Neural cell (in vitro differentiated cells): ENCODE measurements at regions not wholly inside any gene's neighbourhood (a gene's known extent, or its start where the extent isn't known, plus 50 kb on each side); places are given as distances from the start of the nearest gene placed in this dataset.

ENCODE experiments used
- H2AFZ ChIP-seq: fragments of 200-600, 300-800 bp; sonication (generic), shearing (Covaris generic); 2 replicates; pipeline ENCODE4 v1.6.0; 2014; ENCODE audit warnings: low read depth, mild to moderate bottlenecking, antibody characterized with exemption, low read length, moderate library complexity
- H3F3A ChIP-seq: fragments of 200-600 bp; shearing (Covaris generic); 2 replicates; pipeline ENCODE4 v1.6.1; 2016; ENCODE audit warnings: mild to moderate bottlenecking, moderate library complexity, mixed read lengths, antibody characterized with exemption, low read length; ENCODE audit not compliant: insufficient read depth, poor library complexity, severe bottlenecking
- H3K27ac ChIP-seq: fragments of 200-600, 300-800 bp; sonication (generic), shearing (Covaris generic); 2 replicates; pipeline ENCODE4 v1.5.1; 2014; ENCODE audit warnings: mild to moderate bottlenecking, low read length, moderate library complexity
- H3K27me3 ChIP-seq: fragments of 300-800, 200-600 bp; sonication (generic), shearing (Covaris generic); 2 replicates; pipeline ENCODE4 v1.6.0; 2014; ENCODE audit warnings: mild to moderate bottlenecking, low read depth, low read length, moderate library complexity; ENCODE audit not compliant: insufficient read depth
- H3K36me3 ChIP-seq: fragments of 300-800, 200-600 bp; sonication (generic), shearing (Covaris generic); 2 replicates; pipeline ENCODE4 v1.5.1; 2014; ENCODE audit warnings: mild to moderate bottlenecking, antibody characterized with exemption, low read length, moderate library complexity; ENCODE audit not compliant: insufficient read depth
- H3K4me2 ChIP-seq: fragments of 300-800, 200-600 bp; sonication (generic), shearing (Covaris generic); 2 replicates; pipeline ENCODE4 v1.6.0; 2014; ENCODE audit warnings: mild to moderate bottlenecking, low read length
- H3K4me3 ChIP-seq: fragments of 300-800, 200-600 bp; sonication (generic), shearing (Covaris generic); 2 replicates; pipeline ENCODE4 v1.5.1; 2014; ENCODE audit warnings: mild to moderate bottlenecking, low read length, moderate library complexity
- H3K79me2 ChIP-seq: fragments of 200-600 bp; shearing (Covaris generic); replicated peaks from 2 replicates; pipeline ENCODE4 v1.6.0; 2014; ENCODE audit warnings: mild to moderate bottlenecking, low read length, moderate library complexity; ENCODE audit not compliant: insufficient read depth
- H3K9ac ChIP-seq: fragments of 300-800, 200-600 bp; sonication (generic), shearing (Covaris generic); 2 replicates; pipeline ENCODE4 v1.6.1; 2016; ENCODE audit warnings: mild to moderate bottlenecking, low read length, mixed read lengths
- H3K9me2 ChIP-seq: fragments of 200-600 bp; shearing (Covaris generic); 2 replicates; pipeline ENCODE4 v1.6.1; 2016; ENCODE audit warnings: mild to moderate bottlenecking, low read length, mixed read lengths; ENCODE audit not compliant: insufficient read depth
- H3K9me3 ChIP-seq: fragments of 200-600, 300-800 bp; sonication (generic), shearing (Covaris generic); 2 replicates; pipeline ENCODE4 v1.6.1; 2016; ENCODE audit warnings: mild to moderate bottlenecking, mixed run types, low read length, moderate library complexity, mixed read lengths
- H4K20me1 ChIP-seq: fragments of 200-600 bp; shearing (Covaris generic); 2 replicates; pipeline ENCODE4 v1.6.1; 2016; ENCODE audit warnings: mild to moderate bottlenecking, mixed run types; ENCODE audit not compliant: insufficient read depth
- CTCF ChIP-seq: fragments of 450-650 bp; IDR thresholded peaks from 2 replicates; pipeline ENCODE4 v1.5.1; 2014; ENCODE audit warnings: antibody characterized with exemption, mild to moderate bottlenecking, moderate library complexity; ENCODE audit not compliant: poor library complexity, severe bottlenecking
- EP300 ChIP-seq: fragments of 450-650 bp; conservative IDR thresholded peaks from 2 replicates; pipeline ENCODE4 v1.6.1; 2014; ENCODE audit warnings: antibody characterized with exemption, mild to moderate bottlenecking, moderate library complexity; ENCODE audit not compliant: poor library complexity, severe bottlenecking
- EZH2 ChIP-seq: fragments of 200-600, 300-800 bp; shearing (Covaris generic), sonication (generic); IDR thresholded peaks from 2 replicates; pipeline ENCODE4 v1.6.1; 2014; ENCODE audit warnings: antibody characterized with exemption, low read length, borderline replicate concordance, mild to moderate bottlenecking; ENCODE audit not compliant: insufficient read depth, poor library complexity, severe bottlenecking
- MXI1 ChIP-seq: fragments of 450-650 bp; conservative IDR thresholded peaks from 2 replicates; pipeline ENCODE4 v1.6.1; 2014; ENCODE audit warnings: antibody characterized with exemption, mild to moderate bottlenecking; ENCODE audit not compliant: poor library complexity, severe bottlenecking
- POLR2AphosphoS5 ChIP-seq: IDR thresholded peaks from 2 replicates; pipeline ENCODE4 v1.6.1; 2012
- RAD21 ChIP-seq: fragments of 450-650 bp; conservative IDR thresholded peaks from 2 replicates; pipeline ENCODE4 v1.6.1; 2014; ENCODE audit warnings: antibody characterized with exemption, mild to moderate bottlenecking, moderate library complexity
- REST ChIP-seq: IDR thresholded peaks from 2 replicates; pipeline ENCODE4 v1.6.1; 2012; ENCODE audit warnings: borderline replicate concordance
- SMC3 ChIP-seq: fragments of 450-650 bp; conservative IDR thresholded peaks from 2 replicates; pipeline ENCODE4 v1.6.1; 2014; ENCODE audit warnings: antibody characterized with exemption, mild to moderate bottlenecking, moderate library complexity; ENCODE audit not compliant: poor library complexity
- TAF1 ChIP-seq: IDR thresholded peaks from 2 replicates; pipeline ENCODE4 v1.6.1; 2012; ENCODE audit warnings: low read depth

GRCh38 chr3:153334558-153334957 is 172.5 kb downstream of the RAP2B start:
- H3K27ac ChIP-seq: no peak overlapping the region
- no peaks in the 10 kb centered on the region for H3K36me3 ChIP-seq
- no peaks in the 10 kb centered on the region for H4K20me1 ChIP-seq
- TF ChIP-seq TAF1 (no peak), EZH2 (no peak), CTCF (no peak), RAD21 (no peak), EP300 (no peak), SMC3 (no peak), REST (no peak), POLR2AphosphoS5 (no peak), MXI1 (no peak)
- no peaks in the 10 kb centered on the region for H3K79me2 ChIP-seq
- H3K9me2 ChIP-seq: no peaks in the 10 kb centered on the region
- H3K9ac ChIP-seq: no peak overlapping the region
- H3K27me3 ChIP-seq: no peaks in the 10 kb centered on the region
- H2AFZ ChIP-seq: no peak overlapping the region
- H3F3A ChIP-seq: no peaks in the 10 kb centered on the region
- H3K4me2 ChIP-seq: no peak overlapping the region
- no peaks in the 10 kb centered on the region for H3K9me3 ChIP-seq
- H3K4me3 ChIP-seq: no peak overlapping the region

GRCh38 chr3:153337369-153337768 is 175.3 kb downstream of the RAP2B start:
- no peaks in the 10 kb centered on the region for H3K79me2 ChIP-seq
- H3K9me2 ChIP-seq: no peaks in the 10 kb centered on the region
- no peak overlapping the region for H2AFZ ChIP-seq
- H3K4me2 ChIP-seq: no peak overlapping the region
- peaks cover 3% of the 10 kb centered on the region for H3K9me3 ChIP-seq
- no peaks in the 10 kb centered on the region for H4K20me1 ChIP-seq
- no peaks in the 10 kb centered on the region for H3F3A ChIP-seq
- no peak overlapping the region for H3K27ac ChIP-seq
- no peaks in the 10 kb centered on the region for H3K36me3 ChIP-seq
- H3K9ac ChIP-seq: no peak overlapping the region
- TF ChIP-seq TAF1: no peak
- TF ChIP-seq REST: no peak
- TF ChIP-seq SMC3: no peak
- no peak for TF ChIP-seq MXI1
- TF ChIP-seq EP300: no peak
- H3K4me3 ChIP-seq: no peak overlapping the region
- no peaks in the 10 kb centered on the region for H3K27me3 ChIP-seq
